ENCODE measurements at regions not wholly inside any gene's neighbourhood (a gene's known extent, or its start where the extent isn't known, plus 50 kb on each side); places are given as distances from the start of the nearest gene placed in this dataset.

DNA sequence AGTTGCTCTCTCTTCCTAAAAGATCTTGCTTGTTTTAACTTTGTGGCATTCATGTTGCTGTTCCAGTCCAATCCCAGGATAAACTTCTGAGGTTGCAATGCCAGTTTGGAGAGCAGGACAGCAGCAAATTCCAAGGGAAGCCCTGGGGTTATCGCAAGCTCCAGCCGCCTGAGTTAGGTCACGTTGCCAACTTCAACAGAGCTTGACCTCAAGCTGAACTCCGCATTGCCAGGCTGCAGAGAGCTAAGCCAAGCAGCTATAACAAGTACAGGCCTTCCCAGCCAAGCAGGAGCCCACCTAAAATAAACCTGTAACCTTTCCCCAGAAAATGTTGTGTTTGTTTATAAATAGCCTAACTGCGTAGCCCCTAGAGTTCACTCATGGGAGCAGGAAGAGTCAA is 138.9 kb upstream of the LYZL1 start:
- DNase-seq (ENCODE audit: low read depth, low spot score) = no peak
- no peak overlapping the region for H3K4me3 ChIP-seq (ENCODE audit: low read depth, low read length)
- TF ChIP-seq CTCF (IDR thresholded peaks at IDR 0.05; ENCODE audit: low read depth, low read length) = no peak
- in situ Hi-C loops (cut with HindIII; ENCODE audit: low sequenced_read_pairs) = no loop called here

DNA sequence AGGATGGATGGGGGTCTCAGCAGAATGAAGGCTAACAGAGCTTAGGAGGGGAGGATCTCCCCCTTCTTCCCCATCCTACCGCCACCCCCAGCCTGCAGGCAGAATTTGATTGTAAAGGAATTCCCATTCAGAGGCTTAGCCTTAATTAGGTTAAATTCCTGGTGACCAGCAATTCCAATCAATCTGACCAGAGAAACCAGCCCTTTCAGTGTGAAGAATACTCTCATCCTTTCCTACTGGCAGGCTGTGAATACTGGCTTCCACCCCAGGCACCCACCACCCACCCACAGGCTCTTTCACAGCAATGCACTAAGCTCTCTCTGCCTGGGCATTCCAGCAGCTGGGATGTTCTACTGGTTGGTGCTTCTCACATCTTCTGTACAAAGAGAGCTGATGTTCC is 137.9 kb upstream of the LYZL1 start:
- H3K4me3 ChIP-seq (ENCODE audit: low read depth, low read length) = no peak overlapping the region
- no peak for DNase-seq (ENCODE audit: low read depth, low spot score)
- no peak for TF ChIP-seq CTCF (IDR thresholded peaks at IDR 0.05; ENCODE audit: low read depth, low read length)
- in situ Hi-C loops (cut with HindIII; ENCODE audit: low sequenced_read_pairs) = no loop called here

DNA sequence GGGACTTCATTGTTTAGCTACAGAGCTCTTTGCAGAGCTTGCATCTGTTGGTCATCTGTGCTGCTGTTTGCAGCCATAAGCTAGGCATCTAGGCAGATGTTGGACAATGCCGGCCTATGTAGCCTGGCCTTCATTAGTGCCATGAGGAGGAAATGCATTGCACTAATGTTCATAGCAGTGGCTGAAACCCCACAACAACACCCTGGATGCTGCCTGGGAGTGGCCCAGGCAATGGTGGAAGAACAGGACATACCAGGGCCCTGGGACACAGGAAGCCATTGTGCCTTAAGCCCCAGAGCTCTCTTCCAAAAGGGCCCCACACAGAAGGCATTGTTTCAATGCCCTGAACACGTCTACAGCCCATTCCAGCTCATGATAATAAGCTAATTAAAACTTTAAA is 131.5 kb upstream of the LYZL1 start:
- no peak overlapping the region for H3K4me3 ChIP-seq (ENCODE audit: low read depth, low read length)
- TF ChIP-seq CTCF (IDR thresholded peaks at IDR 0.05; ENCODE audit: low read depth, low read length) = no peak
- no peak for DNase-seq (ENCODE audit: low read depth, low spot score)
- in situ Hi-C loops (cut with HindIII; ENCODE audit: low sequenced_read_pairs) = no loop called here

- H3K4me3 ChIP-seq (ENCODE audit: low read depth, low read length) = no peak overlapping the region
- TF ChIP-seq CTCF (IDR thresholded peaks at IDR 0.05; ENCODE audit: low read depth, low read length) = no peak
- DNase-seq (ENCODE audit: low read depth, low spot score) = no peak
- in situ Hi-C loops (cut with HindIII; ENCODE audit: low sequenced_read_pairs) = no loop called here
These were observed 130.8 kb upstream of the LYZL1 start for GRCh38 chr10:29158066-29158465.

GRCh38 chr10:29160150-29160617 is 128.7 kb upstream of the LYZL1 start:
- peak; percentile 89 for DNase-seq (ENCODE audit: low read depth, low spot score)
- no peak for TF ChIP-seq CTCF (IDR thresholded peaks at IDR 0.05; ENCODE audit: low read depth, low read length)

DNA sequence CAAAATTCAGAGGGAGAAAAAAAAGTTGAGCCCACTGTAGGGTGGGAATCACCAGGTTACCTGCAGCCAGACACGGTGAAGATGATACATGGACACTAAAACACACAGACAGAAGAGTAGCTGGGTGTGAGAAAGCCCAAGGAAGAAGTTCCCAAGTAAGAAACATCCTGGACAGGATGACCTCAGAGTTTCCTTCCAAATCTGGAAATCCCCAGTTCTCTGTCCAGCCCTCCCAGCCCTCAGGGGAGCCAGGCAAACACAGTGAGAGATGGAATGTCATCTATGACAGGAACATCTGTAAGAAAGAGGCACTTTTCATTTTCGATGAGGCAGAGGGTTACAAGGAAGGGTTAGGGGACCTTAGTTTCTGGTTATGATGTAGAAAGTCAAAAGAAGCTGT is 125.1 kb upstream of the LYZL1 start:
- in situ Hi-C loops (cut with HindIII; ENCODE audit: low sequenced_read_pairs) = no loop called here
- TF ChIP-seq CTCF (IDR thresholded peaks at IDR 0.05; ENCODE audit: low read depth, low read length) = no peak
- DNase-seq (ENCODE audit: low read depth, low spot score) = peak; percentile 61
- no peak overlapping the region for H3K4me3 ChIP-seq (ENCODE audit: low read depth, low read length)

More at GRCh38 chr10:29160150-29160617, 128.7 kb upstream of the LYZL1 start:
- no peak overlapping the region for H3K4me3 ChIP-seq (ENCODE audit: low read depth, low read length)
- in situ Hi-C loops (cut with HindIII; ENCODE audit: low sequenced_read_pairs) = no loop called here

- H3K4me3 ChIP-seq (ENCODE audit: low read depth, low read length) = no peak overlapping the region
- in situ Hi-C loops (cut with HindIII; ENCODE audit: low sequenced_read_pairs) = no loop called here
- no peak for TF ChIP-seq CTCF (IDR thresholded peaks at IDR 0.05; ENCODE audit: low read depth, low read length)
- DNase-seq (ENCODE audit: low read depth, low spot score) = no peak
These were observed 122.2 kb upstream of the LYZL1 start for GRCh38 chr10:29166713-29167112.
